HEK293T (cell line): ENCODE measurements at regions not wholly inside any gene's neighbourhood (a gene's known extent, or its start where the extent isn't known, plus 50 kb on each side); places are given as distances from the start of the nearest gene placed in this dataset.

Source experiments
- CTCF ChIA-PET: fragments of 350-600 bp; formaldehyde crosslinking; extraction: SDS; loops from one replicate; lab custom pipeline; 2021; ENCODE audit warnings: antibody characterized with exemption, inconsistent platforms; lab: Yijun Ruan, JAX
- POLR2A ChIA-PET: fragments of 350-600 bp; formaldehyde crosslinking; extraction: SDS; loops from one replicate; lab custom pipeline; 2020; ENCODE audit warnings: antibody characterized with exemption, inconsistent platforms; lab: Yijun Ruan, JAX
- DNase-seq: peaks from one replicate; pipeline ENCODE4 v3.0.0; 2012; ENCODE audit warnings: mixed read lengths; ENCODE audit errors: extremely low spot score
- ARNT ChIP-seq: fragments of 450-650 bp; IDR thresholded peaks from 2 replicates; pipeline ENCODE4 v1.6.1; 2017; ENCODE audit warnings: mild to moderate bottlenecking
- BHLHE40 ChIP-seq: fragments of 450-650 bp; IDR thresholded peaks from 2 replicates; pipeline ENCODE4 v1.6.1; 2016; ENCODE audit warnings: mild to moderate bottlenecking, moderate library complexity, borderline replicate concordance
- CTBP1 ChIP-seq: fragments of 450-650 bp; IDR thresholded peaks from 2 replicates; pipeline ENCODE4 v1.6.1; 2016; ENCODE audit warnings: borderline replicate concordance
- ELF4 ChIP-seq: fragments of 450-650 bp; IDR thresholded peaks from 2 replicates; pipeline ENCODE4 v1.6.1; 2017; ENCODE audit warnings: antibody characterized with exemption
- FOXA1 ChIP-seq: fragments of 450-650 bp; IDR thresholded peaks from 2 replicates; pipeline ENCODE4 v1.6.1; 2016; ENCODE audit warnings: mild to moderate bottlenecking
- FOXK2 ChIP-seq: fragments of 450-650 bp; IDR thresholded peaks from 2 replicates; pipeline ENCODE4 v1.6.1; 2016; ENCODE audit warnings: mild to moderate bottlenecking
- FOXM1 ChIP-seq: fragments of 450-650 bp; IDR thresholded peaks from 2 replicates; pipeline ENCODE4 v1.6.1; 2017; ENCODE audit warnings: mild to moderate bottlenecking, borderline replicate concordance
- HDGF ChIP-seq: fragments of 450-650 bp; IDR thresholded peaks from 2 replicates; pipeline ENCODE4 v1.6.1; 2017; ENCODE audit warnings: antibody characterized with exemption, borderline replicate concordance
- L3MBTL2 ChIP-seq: fragments of 450-650 bp; conservative IDR thresholded peaks from 2 replicates; pipeline ENCODE4 v1.6.1; 2016; ENCODE audit warnings: mild to moderate bottlenecking
- LEF1 ChIP-seq: fragments of 450-650 bp; IDR thresholded peaks from 2 replicates; pipeline ENCODE4 v1.6.1; 2017; ENCODE audit warnings: mild to moderate bottlenecking, borderline replicate concordance
- NFRKB ChIP-seq: fragments of 450-650 bp; IDR thresholded peaks from 2 replicates; pipeline ENCODE4 v1.6.1; 2016; ENCODE audit warnings: mild to moderate bottlenecking, moderate library complexity
- SP1 ChIP-seq: fragments of 450-650 bp; IDR thresholded peaks from 2 replicates; pipeline ENCODE4 v1.6.1; 2017
- SUZ12 ChIP-seq: fragments of 450-650 bp; IDR thresholded peaks from 2 replicates; pipeline ENCODE4 v1.6.1; 2016; ENCODE audit warnings: mild to moderate bottlenecking
- TARDBP ChIP-seq: fragments of 450-650 bp; IDR thresholded peaks from 2 replicates; pipeline ENCODE4 v1.6.1; 2016
- ZNF384 ChIP-seq: fragments of 450-650 bp; IDR thresholded peaks from 2 replicates; pipeline ENCODE4 v1.6.1; 2016
- TF ChIP-seq, protein P1 (sequence below): fragments of 450-650 bp; IDR thresholded peaks from 2 replicates; pipeline ENCODE4 v1.6.1; 2016

- no peak for TF ChIP-seq TARDBP
- TF ChIP-seq LEF1 = no peak
- TF ChIP-seq FOXA1 = no peak
- no peak for TF ChIP-seq CTBP1
- no peak for TF ChIP-seq ELF4
- DNase-seq = no peak
- ChIA-PET CTCF (interaction anchor here (1.5 kb wide), 1 partner anchor 11 kb away, joined by 3 read pairs; no protein-coding TSS in a partner anchor), POLR2A (no interaction called here)
These were observed 970.8 kb upstream of the TENM3 start for GRCh38 chr4:181272422-181272821.

- ChIA-PET CTCF (interaction anchor here (0.6 kb wide), 1 partner anchor 183 kb away, joined by 3 read pairs; no protein-coding TSS in a partner anchor), POLR2A (no interaction called here)
- no peak for DNase-seq
- no peak for TF ChIP-seq FOXM1
- no peak for TF ChIP-seq FOXK2
- TF ChIP-seq HDGF = no peak
- TF ChIP-seq ARNT = no peak
- TF ChIP-seq CTBP1 = no peak
- TF ChIP-seq SP1 = no peak
- TF ChIP-seq LEF1 = no peak
- TF ChIP-seq, protein P1, sequence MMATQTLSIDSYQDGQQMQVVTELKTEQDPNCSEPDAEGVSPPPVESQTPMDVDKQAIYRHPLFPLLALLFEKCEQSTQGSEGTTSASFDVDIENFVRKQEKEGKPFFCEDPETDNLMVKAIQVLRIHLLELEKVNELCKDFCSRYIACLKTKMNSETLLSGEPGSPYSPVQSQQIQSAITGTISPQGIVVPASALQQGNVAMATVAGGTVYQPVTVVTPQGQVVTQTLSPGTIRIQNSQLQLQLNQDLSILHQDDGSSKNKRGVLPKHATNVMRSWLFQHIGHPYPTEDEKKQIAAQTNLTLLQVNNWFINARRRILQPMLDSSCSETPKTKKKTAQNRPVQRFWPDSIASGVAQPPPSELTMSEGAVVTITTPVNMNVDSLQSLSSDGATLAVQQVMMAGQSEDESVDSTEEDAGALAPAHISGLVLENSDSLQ = no peak
- TF ChIP-seq NFRKB = no peak
- no peak for TF ChIP-seq L3MBTL2
These were observed 964.3 kb upstream of the TENM3 start for GRCh38 chr4:181278941-181279340.

DNA sequence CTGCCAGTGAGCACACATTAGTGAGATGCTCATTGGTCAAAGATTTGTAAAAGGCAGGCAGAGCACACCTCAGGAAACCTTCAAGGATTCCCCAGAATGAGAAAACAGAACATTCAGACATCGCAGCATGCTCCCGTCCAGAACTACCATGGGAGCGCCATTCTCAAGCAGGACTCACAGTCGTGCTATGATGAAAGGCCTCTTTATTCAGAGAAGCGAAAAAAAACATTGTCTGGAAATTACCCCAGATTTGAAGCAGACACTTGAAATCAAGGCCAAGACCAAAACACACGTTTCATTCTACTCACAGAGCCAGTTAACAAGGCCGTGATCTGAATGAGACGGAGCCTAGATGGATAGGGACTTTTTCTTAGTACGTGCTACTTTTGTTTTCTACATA lies 961.8 kb upstream of the TENM3 start:
- TF ChIP-seq HDGF (no peak), FOXK2 (no peak), BHLHE40 (no peak), FOXA1 (no peak), CTBP1 (no peak), LEF1 (no peak), FOXM1 (no peak), ARNT (no peak), TARDBP (no peak), NFRKB (no peak), SUZ12 (no peak), ZNF384 (no peak), L3MBTL2 (no peak), SP1 (no peak)
- TF ChIP-seq, protein P1 = no peak
- CTCF ChIA-PET = no interaction called here
- no peak for DNase-seq
- POLR2A ChIA-PET = no interaction called here

DNA sequence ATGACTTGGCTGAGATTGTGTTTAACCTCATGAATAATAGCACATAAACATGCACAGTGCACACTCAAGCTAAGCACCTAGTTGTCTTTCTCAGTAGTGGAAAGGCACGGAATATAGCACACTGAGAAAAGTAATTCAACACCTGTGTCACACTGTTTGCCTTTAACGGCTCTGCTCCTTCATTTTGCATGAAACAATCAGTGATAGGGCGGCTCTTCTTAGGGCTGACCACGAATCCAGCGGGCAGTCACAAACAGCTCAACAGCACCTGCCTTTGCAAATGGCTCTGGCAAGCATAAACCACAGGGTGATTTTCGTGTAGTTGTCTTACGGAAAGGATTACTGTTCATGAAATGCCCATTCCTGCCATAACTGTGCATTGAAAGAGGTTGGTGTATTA lies 954.0 kb upstream of the TENM3 start:
- CTCF ChIA-PET = no interaction called here
- DNase-seq = no peak
- no peak for TF ChIP-seq CTBP1
- TF ChIP-seq HDGF = no peak
- no peak for TF ChIP-seq ARNT
- TF ChIP-seq TARDBP = no peak
- no peak for TF ChIP-seq SP1
- TF ChIP-seq LEF1 = no peak
- no peak for TF ChIP-seq L3MBTL2
- TF ChIP-seq, protein P1 = no peak
- no peak for TF ChIP-seq SUZ12
- no peak for TF ChIP-seq FOXM1
- TF ChIP-seq NFRKB = no peak
- TF ChIP-seq FOXK2 = no peak
- TF ChIP-seq ZNF384 = no peak
- POLR2A ChIA-PET = no interaction called here

DNA sequence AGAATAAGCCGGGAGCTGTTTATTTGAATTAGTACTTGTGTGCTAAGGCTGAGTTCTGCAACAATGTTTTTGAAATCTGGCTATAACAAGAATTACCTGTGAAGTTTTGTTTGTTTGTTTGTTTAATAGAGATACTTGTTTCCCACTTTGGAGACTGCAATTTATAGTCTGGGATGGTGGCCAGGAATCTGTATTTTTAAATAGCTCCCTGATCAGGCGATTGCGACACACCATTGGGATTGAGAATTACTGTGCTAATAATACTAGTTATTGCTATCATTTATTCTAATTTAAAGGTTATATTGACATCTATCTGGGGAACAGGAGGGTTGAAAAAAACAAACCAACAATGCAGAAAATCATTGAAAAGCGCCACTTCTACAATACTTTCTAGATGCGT lies 951.6 kb upstream of the TENM3 start:
- no peak for DNase-seq
- TF ChIP-seq LEF1 (no peak), CTBP1 (no peak), FOXM1 (no peak), TARDBP (no peak), FOXA1 (no peak), ELF4 (no peak), BHLHE40 (no peak), HDGF (no peak), SUZ12 (no peak), ZNF384 (no peak), L3MBTL2 (no peak), ARNT (no peak), FOXK2 (no peak), SP1 (no peak), NFRKB (no peak)
- TF ChIP-seq, protein P1 = no peak
- ChIA-PET CTCF (interaction anchor here (1.6 kb wide), 1 partner anchor 11 kb away, joined by 7 read pairs; no protein-coding TSS in a partner anchor), POLR2A (no interaction called here)

DNA sequence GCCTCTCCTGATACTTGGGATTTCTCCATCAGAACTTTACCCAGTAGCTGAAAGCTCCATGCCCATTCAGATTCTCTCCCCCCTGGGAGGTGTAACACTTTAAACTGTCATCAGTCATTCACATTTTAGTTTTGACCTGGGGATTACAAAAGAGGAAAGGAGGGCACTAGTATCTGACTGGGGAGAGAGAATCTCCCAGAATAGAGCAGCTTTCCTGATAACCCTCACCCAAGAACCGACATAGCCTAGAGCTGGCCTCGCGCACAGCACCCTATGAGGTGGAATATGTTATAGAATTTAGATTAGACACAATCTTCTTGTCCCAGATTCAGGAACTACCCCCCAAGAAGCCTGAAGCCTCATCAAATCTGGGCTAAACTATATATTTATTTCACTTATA lies 950.2 kb upstream of the TENM3 start:
- ChIA-PET CTCF (interaction anchor here (1.6 kb wide), 1 partner anchor 9 kb away, joined by 7 read pairs; no protein-coding TSS in a partner anchor), POLR2A (no interaction called here)
- no peak for DNase-seq
- no peak for TF ChIP-seq ARNT
- no peak for TF ChIP-seq L3MBTL2
- TF ChIP-seq ELF4 = no peak
